ENCODE measurements at regions not wholly inside any gene's neighbourhood (a gene's known extent, or its start where the extent isn't known, plus 50 kb on each side); places are given as distances from the start of the nearest gene placed in this dataset.

- Mint-ChIP-seq H3K36me3 (ENCODE audit: low read depth) (no peaks in the 10 kb centered on the region), H3K9me3 (peaks cover 5% of the 10 kb centered on the region), H3K4me3 (no peak overlapping the region), H3K27me3 (no peaks in the 10 kb centered on the region), H3K4me1 (ENCODE audit: low read depth) (no peaks in the 10 kb centered on the region), H3K27ac (no peak overlapping the region)
Observed at GRCh38 chr5:13640270-13640669, 304.2 kb downstream of the DNAH5 start.

GRCh38 chr5:13632676-13633075 lies 311.8 kb downstream of the DNAH5 start:
- H3K9me3 Mint-ChIP-seq: no peaks in the 10 kb centered on the region
- no peak overlapping the region for H3K4me3 Mint-ChIP-seq
- no peaks in the 10 kb centered on the region for H3K27me3 Mint-ChIP-seq
- H3K4me1 Mint-ChIP-seq (ENCODE audit: low read depth): no peaks in the 10 kb centered on the region
- H3K36me3 Mint-ChIP-seq (ENCODE audit: low read depth): no peaks in the 10 kb centered on the region
- H3K27ac Mint-ChIP-seq: no peak overlapping the region

GRCh38 chr5:13629218-13629617 lies 315.3 kb downstream of the DNAH5 start:
- no peak overlapping the region for H3K27ac Mint-ChIP-seq
- H3K27me3 Mint-ChIP-seq: no peaks in the 10 kb centered on the region
- H3K4me1 Mint-ChIP-seq (ENCODE audit: low read depth): no peaks in the 10 kb centered on the region
- no peaks in the 10 kb centered on the region for H3K9me3 Mint-ChIP-seq
- no peak overlapping the region for H3K4me3 Mint-ChIP-seq
- no peaks in the 10 kb centered on the region for H3K36me3 Mint-ChIP-seq (ENCODE audit: low read depth)

- Mint-ChIP-seq H3K36me3 (ENCODE audit: low read depth) (no peaks in the 10 kb centered on the region), H3K27ac (no peak overlapping the region), H3K4me3 (no peak overlapping the region), H3K9me3 (no peaks in the 10 kb centered on the region), H3K27me3 (no peaks in the 10 kb centered on the region), H3K4me1 (ENCODE audit: low read depth) (no peaks in the 10 kb centered on the region)
Observed at GRCh38 chr5:13627673-13628454, 316.6 kb downstream of the DNAH5 start.

- H3K9me3 Mint-ChIP-seq: no peaks in the 10 kb centered on the region
- H3K27ac Mint-ChIP-seq: no peak overlapping the region
- no peaks in the 10 kb centered on the region for H3K27me3 Mint-ChIP-seq
- no peak overlapping the region for H3K4me3 Mint-ChIP-seq
- H3K36me3 Mint-ChIP-seq (ENCODE audit: low read depth): no peaks in the 10 kb centered on the region
- no peaks in the 10 kb centered on the region for H3K4me1 Mint-ChIP-seq (ENCODE audit: low read depth)
Observed at GRCh38 chr5:13625616-13626198, 318.8 kb downstream of the DNAH5 start.

- Mint-ChIP-seq H3K4me3 (no peak overlapping the region), H3K9me3 (no peaks in the 10 kb centered on the region), H3K27me3 (no peaks in the 10 kb centered on the region), H3K27ac (no peak overlapping the region), H3K4me1 (ENCODE audit: low read depth) (no peaks in the 10 kb centered on the region), H3K36me3 (ENCODE audit: low read depth) (no peaks in the 10 kb centered on the region)
Observed at GRCh38 chr5:13624283-13625074, 320.0 kb downstream of the DNAH5 start.

GRCh38 chr5:13613621-13614020 lies 330.9 kb downstream of the DNAH5 start:
- no peaks in the 10 kb centered on the region for H3K27me3 Mint-ChIP-seq
- no peak overlapping the region for H3K27ac Mint-ChIP-seq
- no peak overlapping the region for H3K4me3 Mint-ChIP-seq
- peaks cover 19% of the 10 kb centered on the region for H3K9me3 Mint-ChIP-seq
- H3K4me1 Mint-ChIP-seq (ENCODE audit: low read depth): no peaks in the 10 kb centered on the region
- H3K36me3 Mint-ChIP-seq (ENCODE audit: low read depth): no peaks in the 10 kb centered on the region

GRCh38 chr5:13611604-13612003 lies 332.9 kb downstream of the DNAH5 start:
- no peaks in the 10 kb centered on the region for H3K36me3 Mint-ChIP-seq (ENCODE audit: low read depth)
- no peak overlapping the region for H3K4me3 Mint-ChIP-seq
- H3K9me3 Mint-ChIP-seq: peaks cover 15% of the 10 kb centered on the region
- H3K27me3 Mint-ChIP-seq: no peaks in the 10 kb centered on the region
- no peak overlapping the region for H3K27ac Mint-ChIP-seq
- H3K4me1 Mint-ChIP-seq (ENCODE audit: low read depth): no peaks in the 10 kb centered on the region

- H3K9me3 Mint-ChIP-seq: peaks cover 2% of the 10 kb centered on the region
- H3K4me1 Mint-ChIP-seq (ENCODE audit: low read depth): no peaks in the 10 kb centered on the region
- H3K27ac Mint-ChIP-seq: no peak overlapping the region
- H3K4me3 Mint-ChIP-seq: no peak overlapping the region
- no peaks in the 10 kb centered on the region for H3K27me3 Mint-ChIP-seq
- no peaks in the 10 kb centered on the region for H3K36me3 Mint-ChIP-seq (ENCODE audit: low read depth)
Observed at GRCh38 chr5:13609504-13609903, 335.0 kb downstream of the DNAH5 start.

GRCh38 chr5:13606051-13606450 lies 338.4 kb downstream of the DNAH5 start:
- no peak overlapping the region for H3K27ac Mint-ChIP-seq
- no peaks in the 10 kb centered on the region for H3K27me3 Mint-ChIP-seq
- H3K36me3 Mint-ChIP-seq (ENCODE audit: low read depth): no peaks in the 10 kb centered on the region
- no peak overlapping the region for H3K4me3 Mint-ChIP-seq
- H3K4me1 Mint-ChIP-seq (ENCODE audit: low read depth): no peaks in the 10 kb centered on the region
- no peaks in the 10 kb centered on the region for H3K9me3 Mint-ChIP-seq

GRCh38 chr5:13601112-13601511 lies 343.4 kb downstream of the DNAH5 start:
- H3K27ac Mint-ChIP-seq: no peak overlapping the region
- no peaks in the 10 kb centered on the region for H3K4me1 Mint-ChIP-seq (ENCODE audit: low read depth)
- H3K4me3 Mint-ChIP-seq: no peak overlapping the region
- no peaks in the 10 kb centered on the region for H3K27me3 Mint-ChIP-seq
- H3K9me3 Mint-ChIP-seq: peaks cover 6% of the 10 kb centered on the region
- no peaks in the 10 kb centered on the region for H3K36me3 Mint-ChIP-seq (ENCODE audit: low read depth)

GRCh38 chr5:13595978-13596377 lies 348.5 kb downstream of the DNAH5 start:
- H3K4me3 Mint-ChIP-seq: no peak overlapping the region
- H3K27me3 Mint-ChIP-seq: no peaks in the 10 kb centered on the region
- no peaks in the 10 kb centered on the region for H3K4me1 Mint-ChIP-seq (ENCODE audit: low read depth)
- no peak overlapping the region for H3K27ac Mint-ChIP-seq
- peaks cover 15% of the 10 kb centered on the region for H3K9me3 Mint-ChIP-seq
- no peaks in the 10 kb centered on the region for H3K36me3 Mint-ChIP-seq (ENCODE audit: low read depth)

- no peak overlapping the region for H3K4me3 Mint-ChIP-seq
- no peaks in the 10 kb centered on the region for H3K27me3 Mint-ChIP-seq
- no peaks in the 10 kb centered on the region for H3K36me3 Mint-ChIP-seq (ENCODE audit: low read depth)
- H3K4me1 Mint-ChIP-seq (ENCODE audit: low read depth): no peaks in the 10 kb centered on the region
- H3K27ac Mint-ChIP-seq: no peak overlapping the region
- H3K9me3 Mint-ChIP-seq: peaks cover 15% of the 10 kb centered on the region
Observed at GRCh38 chr5:13591621-13592020, 352.9 kb downstream of the DNAH5 start.

GRCh38 chr5:13585324-13585723 lies 359.2 kb downstream of the DNAH5 start:
- Mint-ChIP-seq H3K9me3 (peaks cover under 1% of the 10 kb centered on the region), H3K4me1 (ENCODE audit: low read depth) (no peaks in the 10 kb centered on the region), H3K27me3 (no peaks in the 10 kb centered on the region), H3K4me3 (no peak overlapping the region), H3K36me3 (ENCODE audit: low read depth) (no peaks in the 10 kb centered on the region), H3K27ac (no peak overlapping the region)

GRCh38 chr5:13581914-13582313 lies 362.6 kb downstream of the DNAH5 start:
- peaks cover 4% of the 10 kb centered on the region for H3K36me3 Mint-ChIP-seq (ENCODE audit: low read depth)
- no peaks in the 10 kb centered on the region for H3K4me1 Mint-ChIP-seq (ENCODE audit: low read depth)
- H3K4me3 Mint-ChIP-seq: no peak overlapping the region
- H3K27me3 Mint-ChIP-seq: no peaks in the 10 kb centered on the region
- H3K9me3 Mint-ChIP-seq: no peaks in the 10 kb centered on the region
- no peak overlapping the region for H3K27ac Mint-ChIP-seq

All from stimulated activated naive CD8-positive, alpha-beta T cell treated with anti-CD3 and anti-CD28 coated beads, Interleukin-15, Interleukin-2, amounts not matched to agents 100 ng/mL and 50 ng/mL, for 24 hours (primary cell).